ENCODE measurements at regions not wholly inside any gene's neighbourhood (a gene's known extent, or its start where the extent isn't known, plus 50 kb on each side); places are given as distances from the start of the nearest gene placed in this dataset.
A peak's percentile ranks its signal among the peaks of the same experiment; 100 is the strongest.

- DNase-seq (ENCODE audit: low read depth in 2 of 2), result peak in 1 of 2 donors; percentile 66
- no peak for TF ChIP-seq CTCF (IDR thresholded peaks at IDR 0.05; ENCODE audit: low read depth, low read length)
- H3K4me3 ChIP-seq (replicated peaks in 1 of 2; ENCODE audit: low read depth in 2 of 2, low read length in 2 of 2), result no peak overlapping the region
These were observed 102.2 kb upstream of the GADD45A start for GRCh38 chr1:67582625-67583461.

GRCh38 chr1:67583462-67583950 lies 101.5 kb upstream of the GADD45A start:
- H3K4me3 ChIP-seq (replicated peaks in 1 of 2; ENCODE audit: low read depth in 2 of 2, low read length in 2 of 2), result no peak overlapping the region
- TF ChIP-seq CTCF (IDR thresholded peaks at IDR 0.05; ENCODE audit: low read depth, low read length), result no peak
- peak in 1 of 2 donors; percentile 82 for DNase-seq (ENCODE audit: low read depth in 2 of 2)

GRCh38 chr1:67584938-67585337 lies 100.1 kb upstream of the GADD45A start:
- H3K4me3 ChIP-seq (replicated peaks in 1 of 2; ENCODE audit: low read depth in 2 of 2, low read length in 2 of 2), result no peak overlapping the region
- TF ChIP-seq CTCF (IDR thresholded peaks at IDR 0.05; ENCODE audit: low read depth, low read length), result no peak
- no peak for DNase-seq (ENCODE audit: low read depth in 2 of 2)

GRCh38 chr1:67586596-67586995 lies 98.4 kb upstream of the GADD45A start:
- H3K4me3 ChIP-seq (replicated peaks in 1 of 2; ENCODE audit: low read depth in 2 of 2, low read length in 2 of 2), result no peak overlapping the region
- no peak for TF ChIP-seq CTCF (IDR thresholded peaks at IDR 0.05; ENCODE audit: low read depth, low read length)
- peak; percentile 62 to 64 for DNase-seq (ENCODE audit: low read depth in 2 of 2)

- no peak for TF ChIP-seq CTCF (IDR thresholded peaks at IDR 0.05; ENCODE audit: low read depth, low read length)
- DNase-seq (ENCODE audit: low read depth in 2 of 2), result peak in 1 of 2 donors; percentile 13
- no peak overlapping the region for H3K4me3 ChIP-seq (replicated peaks in 1 of 2; ENCODE audit: low read depth in 2 of 2, low read length in 2 of 2)
These were observed 96.7 kb upstream of the GADD45A start for GRCh38 chr1:67588178-67588855.

- TF ChIP-seq CTCF (IDR thresholded peaks at IDR 0.05; ENCODE audit: low read depth, low read length), result no peak
- DNase-seq (ENCODE audit: low read depth in 2 of 2), result no peak
- no peak overlapping the region for H3K4me3 ChIP-seq (replicated peaks in 1 of 2; ENCODE audit: low read depth in 2 of 2, low read length in 2 of 2)
These were observed 95.3 kb upstream of the GADD45A start for GRCh38 chr1:67589519-67590233.

Data from cardiac fibroblast (primary cell).